ENCODE measurements at regions not wholly inside any gene's neighbourhood (a gene's known extent, or its start where the extent isn't known, plus 50 kb on each side); places are given as distances from the start of the nearest gene placed in this dataset.

- no peak overlapping the region for H3K4me3 ChIP-seq (ENCODE audit: control insufficient read depth, low read depth, low read length)
- no peak for DNase-seq (ENCODE audit: low read depth)
- TF ChIP-seq CTCF (conservative IDR thresholded peaks at IDR 0.05; ENCODE audit: control insufficient read depth, insufficient read depth, low read depth, low read length) = no peak
These were observed 1063.8 kb downstream of the SOCS6 start for GRCh38 chr18:71352618-71353017.

GRCh38 chr18:71336576-71337210 is 1047.8 kb downstream of the SOCS6 start:
- TF ChIP-seq CTCF (conservative IDR thresholded peaks at IDR 0.05; ENCODE audit: control insufficient read depth, insufficient read depth, low read depth, low read length) = no peak
- H3K4me3 ChIP-seq (ENCODE audit: control insufficient read depth, low read depth, low read length) = no peak overlapping the region
- DNase-seq (ENCODE audit: low read depth) = no peak

- no peak overlapping the region for H3K4me3 ChIP-seq (ENCODE audit: control insufficient read depth, low read depth, low read length)
- no peak for DNase-seq (ENCODE audit: low read depth)
- TF ChIP-seq CTCF (conservative IDR thresholded peaks at IDR 0.05; ENCODE audit: control insufficient read depth, insufficient read depth, low read depth, low read length) = no peak
These were observed 1040.7 kb downstream of the SOCS6 start for GRCh38 chr18:71329563-71329962.

GRCh38 chr18:71329114-71329513 is 1040.3 kb downstream of the SOCS6 start:
- no peak for DNase-seq (ENCODE audit: low read depth)
- no peak for TF ChIP-seq CTCF (conservative IDR thresholded peaks at IDR 0.05; ENCODE audit: control insufficient read depth, insufficient read depth, low read depth, low read length)
- no peak overlapping the region for H3K4me3 ChIP-seq (ENCODE audit: control insufficient read depth, low read depth, low read length)

GRCh38 chr18:71327850-71328249 is 1039.0 kb downstream of the SOCS6 start:
- DNase-seq (ENCODE audit: low read depth) = no peak
- H3K4me3 ChIP-seq (ENCODE audit: control insufficient read depth, low read depth, low read length) = no peak overlapping the region
- TF ChIP-seq CTCF (conservative IDR thresholded peaks at IDR 0.05; ENCODE audit: control insufficient read depth, insufficient read depth, low read depth, low read length) = no peak

- no peak for TF ChIP-seq CTCF (conservative IDR thresholded peaks at IDR 0.05; ENCODE audit: control insufficient read depth, insufficient read depth, low read depth, low read length)
- no peak overlapping the region for H3K4me3 ChIP-seq (ENCODE audit: control insufficient read depth, low read depth, low read length)
- DNase-seq (ENCODE audit: low read depth) = no peak
These were observed 1038.6 kb downstream of the SOCS6 start for GRCh38 chr18:71327441-71327840.

- no peak overlapping the region for H3K4me3 ChIP-seq (ENCODE audit: control insufficient read depth, low read depth, low read length)
- TF ChIP-seq CTCF (conservative IDR thresholded peaks at IDR 0.05; ENCODE audit: control insufficient read depth, insufficient read depth, low read depth, low read length) = no peak
- no peak for DNase-seq (ENCODE audit: low read depth)
These were observed 1038.0 kb downstream of the SOCS6 start for GRCh38 chr18:71326826-71327225.
